NB4 (cell line): ENCODE measurements at regions not wholly inside any gene's neighbourhood (a gene's known extent, or its start where the extent isn't known, plus 50 kb on each side); places are given as distances from the start of the nearest gene placed in this dataset.

Experiments
- MYC ChIP-seq: IDR thresholded peaks from 2 replicates; pipeline ENCODE4 v1.6.1; 2011; ENCODE audit warnings: low read depth, low read length
- POLR2A ChIP-seq: IDR thresholded peaks from 2 replicates; pipeline ENCODE4 v1.6.1; 2011; ENCODE audit warnings: mild to moderate bottlenecking; ENCODE audit not compliant: insufficient read length; ENCODE audit errors: extremely low read depth
- TF ChIP-seq, protein P1 (sequence below): IDR thresholded peaks from one replicate; pipeline ENCODE4 v1.5.1; 2012; ENCODE audit warnings: low read depth, low read length

DNA sequence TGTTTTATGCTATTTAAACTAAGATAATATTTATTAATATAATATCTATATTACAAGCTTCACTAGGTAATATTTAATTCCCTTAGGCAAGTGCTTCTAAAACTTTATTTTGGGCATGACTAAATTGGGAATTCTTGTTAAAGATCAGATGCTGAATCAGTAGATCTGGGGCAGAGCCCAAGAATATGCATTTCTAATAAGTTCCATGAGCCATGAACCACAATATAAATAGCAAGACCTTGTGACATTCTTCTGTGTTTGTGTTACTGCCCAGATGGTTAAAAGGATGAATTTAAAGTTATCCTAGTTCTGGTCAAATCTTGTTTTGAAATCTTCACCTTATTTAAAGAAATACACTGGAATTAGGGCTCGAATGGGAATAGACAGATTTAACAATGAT, 258.4 kb upstream of the CACNA2D1 start:
- TF ChIP-seq, protein P1, sequence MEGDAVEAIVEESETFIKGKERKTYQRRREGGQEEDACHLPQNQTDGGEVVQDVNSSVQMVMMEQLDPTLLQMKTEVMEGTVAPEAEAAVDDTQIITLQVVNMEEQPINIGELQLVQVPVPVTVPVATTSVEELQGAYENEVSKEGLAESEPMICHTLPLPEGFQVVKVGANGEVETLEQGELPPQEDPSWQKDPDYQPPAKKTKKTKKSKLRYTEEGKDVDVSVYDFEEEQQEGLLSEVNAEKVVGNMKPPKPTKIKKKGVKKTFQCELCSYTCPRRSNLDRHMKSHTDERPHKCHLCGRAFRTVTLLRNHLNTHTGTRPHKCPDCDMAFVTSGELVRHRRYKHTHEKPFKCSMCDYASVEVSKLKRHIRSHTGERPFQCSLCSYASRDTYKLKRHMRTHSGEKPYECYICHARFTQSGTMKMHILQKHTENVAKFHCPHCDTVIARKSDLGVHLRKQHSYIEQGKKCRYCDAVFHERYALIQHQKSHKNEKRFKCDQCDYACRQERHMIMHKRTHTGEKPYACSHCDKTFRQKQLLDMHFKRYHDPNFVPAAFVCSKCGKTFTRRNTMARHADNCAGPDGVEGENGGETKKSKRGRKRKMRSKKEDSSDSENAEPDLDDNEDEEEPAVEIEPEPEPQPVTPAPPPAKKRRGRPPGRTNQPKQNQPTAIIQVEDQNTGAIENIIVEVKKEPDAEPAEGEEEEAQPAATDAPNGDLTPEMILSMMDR, result no peak
- TF ChIP-seq POLR2A, result no peak
- TF ChIP-seq MYC, result no peak
